ENCODE measurements at regions not wholly inside any gene's neighbourhood (a gene's known extent, or its start where the extent isn't known, plus 50 kb on each side); places are given as distances from the start of the nearest gene placed in this dataset.

DNA sequence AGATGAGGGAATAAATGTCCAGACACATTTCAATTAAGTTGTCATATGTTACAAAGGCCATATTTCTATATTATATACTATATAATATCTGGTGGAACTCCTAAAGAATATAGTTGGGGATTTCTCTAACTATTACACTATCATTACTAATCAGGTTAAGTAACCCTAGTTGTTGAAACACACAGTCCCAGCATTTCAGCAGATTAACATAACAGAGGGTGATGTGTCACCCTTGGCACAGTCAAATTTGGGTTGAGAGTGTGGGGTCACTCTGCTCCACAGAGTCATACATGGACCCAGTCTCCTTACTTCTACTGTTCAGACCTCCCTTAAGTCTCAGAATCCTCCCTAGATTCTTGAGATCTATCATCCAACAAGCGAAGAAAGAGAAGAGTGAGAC lies 496.4 kb upstream of the MDFIC2 start:
- TF ChIP-seq, protein P1, sequence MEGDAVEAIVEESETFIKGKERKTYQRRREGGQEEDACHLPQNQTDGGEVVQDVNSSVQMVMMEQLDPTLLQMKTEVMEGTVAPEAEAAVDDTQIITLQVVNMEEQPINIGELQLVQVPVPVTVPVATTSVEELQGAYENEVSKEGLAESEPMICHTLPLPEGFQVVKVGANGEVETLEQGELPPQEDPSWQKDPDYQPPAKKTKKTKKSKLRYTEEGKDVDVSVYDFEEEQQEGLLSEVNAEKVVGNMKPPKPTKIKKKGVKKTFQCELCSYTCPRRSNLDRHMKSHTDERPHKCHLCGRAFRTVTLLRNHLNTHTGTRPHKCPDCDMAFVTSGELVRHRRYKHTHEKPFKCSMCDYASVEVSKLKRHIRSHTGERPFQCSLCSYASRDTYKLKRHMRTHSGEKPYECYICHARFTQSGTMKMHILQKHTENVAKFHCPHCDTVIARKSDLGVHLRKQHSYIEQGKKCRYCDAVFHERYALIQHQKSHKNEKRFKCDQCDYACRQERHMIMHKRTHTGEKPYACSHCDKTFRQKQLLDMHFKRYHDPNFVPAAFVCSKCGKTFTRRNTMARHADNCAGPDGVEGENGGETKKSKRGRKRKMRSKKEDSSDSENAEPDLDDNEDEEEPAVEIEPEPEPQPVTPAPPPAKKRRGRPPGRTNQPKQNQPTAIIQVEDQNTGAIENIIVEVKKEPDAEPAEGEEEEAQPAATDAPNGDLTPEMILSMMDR (IDR thresholded peaks at IDR 0.05; ENCODE audit: low read length): no peak
- no peak for TF ChIP-seq EZH2 (IDR thresholded peaks at IDR 0.05; ENCODE audit: borderline replicate concordance, low read length)

Measured in OCI-LY1 (cell line).